SK-N-SH (cell line): ENCODE measurements at regions not wholly inside any gene's neighbourhood (a gene's known extent, or its start where the extent isn't known, plus 50 kb on each side); places are given as distances from the start of the nearest gene placed in this dataset.

Source experiments
- CTCF ChIA-PET: fragments of 300-600, 350-600 bp; formaldehyde crosslinking; extraction: SDS; loops from one replicate; lab custom pipeline; 2021; lab: Yijun Ruan, JAX
- POLR2A ChIA-PET: fragments of 350-600 bp; sonication (Branson Sonifier 250); formaldehyde crosslinking; extraction: SDS; loops from one replicate; lab custom pipeline; 2020; ENCODE audit warnings: antibody characterized with exemption, inconsistent platforms; lab: Yijun Ruan, JAX
- DNase-seq: peaks from one replicate; pipeline ENCODE4 v3.0.0; 2012
- H2AFZ ChIP-seq: fragments of 200-600 bp; sonication (generic); 2 replicates; pipeline ENCODE4 v1.8.1; 2016; ENCODE audit warnings: antibody characterized with exemption, mild to moderate bottlenecking, low read depth
- H3F3A ChIP-seq: fragments of 200-600 bp; sonication (generic); replicated peaks from 2 replicates; pipeline ENCODE3; 2016; ENCODE audit warnings: antibody characterized with exemption, mild to moderate bottlenecking; ENCODE audit not compliant: insufficient read depth
- H3K27ac ChIP-seq, 2 experiments: fragments of 200-500 bp in 1 of 2; fragments of 200-600 bp in 1 of 2; sonication (Bioruptor generic) in 1 of 2; sonication (generic), shearing (Covaris generic) in 1 of 2; 2 replicates each; pipeline versions ENCODE4 v1.5.1 to v1.6.1; 2014 to 2016; ENCODE audit warnings: low read depth in 2 of 2, inconsistent platforms in 1 of 2, low read length in 1 of 2, mild to moderate bottlenecking in 1 of 2, mixed read lengths in 1 of 2
- H3K27me3 ChIP-seq: fragments of 200-600 bp; sonication (generic), shearing (Covaris generic); 2 replicates; pipeline ENCODE4 v1.6.1; 2016; ENCODE audit warnings: mixed run types; ENCODE audit not compliant: insufficient read depth
- H3K36me3 ChIP-seq, 2 experiments: fragments of 200-500 bp in 1 of 2; fragments of 200-600 bp in 1 of 2; sonication (Bioruptor generic) in 1 of 2; sonication (generic) in 1 of 2; replicated peaks in 1 of 2; 2 replicates each; pipeline versions ENCODE3 to v1.5.1; 2014 to 2016; ENCODE audit warnings: low read length in 1 of 2, mild to moderate bottlenecking in 1 of 2; ENCODE audit not compliant: insufficient read depth in 2 of 2, control insufficient read depth in 1 of 2
- H3K4me1 ChIP-seq, 2 experiments: fragments of 200-500 bp in 1 of 2; fragments of 200-600 bp in 1 of 2; sonication (Bioruptor generic) in 1 of 2; sonication (generic), shearing (Covaris generic) in 1 of 2; 2 replicates each; pipeline versions ENCODE4 v1.5.1 to v1.6.1; 2014 to 2016; ENCODE audit warnings: low read depth in 1 of 2, low read length in 1 of 2, mixed run types in 1 of 2; ENCODE audit not compliant: insufficient read depth in 2 of 2, control insufficient read depth in 1 of 2
- H3K4me2 ChIP-seq: fragments of 200-600 bp; sonication (generic), shearing (Covaris generic); 2 replicates; pipeline ENCODE4 v1.6.1; 2017; ENCODE audit warnings: mixed run types
- H3K4me3 ChIP-seq, 2 experiments: fragments of 200-500 bp in 1 of 2; fragments of 200-600 bp in 1 of 2; sonication (Bioruptor generic) in 1 of 2; sonication (generic), shearing (Covaris generic) in 1 of 2; 2 replicates each; pipeline versions ENCODE4 v1.5.1 to v1.8.1; 2014 to 2016; ENCODE audit warnings: low read depth in 2 of 2, inconsistent platforms in 1 of 2, low read length in 1 of 2, mild to moderate bottlenecking in 1 of 2, mixed read lengths in 1 of 2, moderate library complexity in 1 of 2
- H3K79me2 ChIP-seq: fragments of 200-600 bp; sonication (generic); 2 replicates; pipeline ENCODE4 v1.8.1; 2017; ENCODE audit warnings: mild to moderate bottlenecking; ENCODE audit not compliant: insufficient read depth
- H3K9ac ChIP-seq: fragments of 200-600 bp; sonication (generic); 2 replicates; pipeline ENCODE4 v1.6.1; 2017; ENCODE audit warnings: mixed run types
- H3K9me2 ChIP-seq: fragments of 200-600 bp; sonication (generic); 2 replicates; pipeline ENCODE4 v1.6.1; 2017; ENCODE audit warnings: mixed run types
- H3K9me3 ChIP-seq: fragments of 200-600 bp; sonication (generic); 2 replicates; pipeline ENCODE4 v1.6.1; 2017; ENCODE audit warnings: mixed run types, mild to moderate bottlenecking, moderate library complexity
- H4K20me1 ChIP-seq: fragments of 200-600 bp; sonication (generic); 2 replicates; pipeline ENCODE4 v1.6.1; 2017; ENCODE audit warnings: mild to moderate bottlenecking, mixed run types; ENCODE audit not compliant: insufficient read depth
- CHD2 ChIP-seq: fragments of 150-350 bp; IDR thresholded peaks from 2 replicates; pipeline ENCODE4 v1.6.1; 2018; ENCODE audit warnings: low read length; ENCODE audit not compliant: partially characterized antibody
- FOSL2 ChIP-seq: IDR thresholded peaks from 2 replicates; pipeline ENCODE4 v1.4.0; 2012; ENCODE audit warnings: low read depth, mild to moderate bottlenecking, moderate library complexity, borderline replicate concordance
- FOXJ3 ChIP-seq: sonication (generic); formaldehyde crosslinking; IDR thresholded peaks from 2 replicates; pipeline ENCODE4 v1.5.1; 2020; ENCODE audit warnings: mild to moderate bottlenecking, missing genetic modification reagents
- FOXM1 ChIP-seq: IDR thresholded peaks from 2 replicates; pipeline ENCODE4 v1.4.0; 2012; ENCODE audit warnings: low read depth, mild to moderate bottlenecking
- GATA2 ChIP-seq: sonication (generic); formaldehyde crosslinking; IDR thresholded peaks from 2 replicates; pipeline ENCODE4 v1.5.0; 2020; ENCODE audit warnings: mild to moderate bottlenecking, missing genetic modification reagents
- IRF3 ChIP-seq: fragments of 150-350 bp; IDR thresholded peaks from 2 replicates; pipeline ENCODE4 v1.6.1; 2016; ENCODE audit warnings: mild to moderate bottlenecking, low read depth, low read length
- MEF2A ChIP-seq: IDR thresholded peaks from 2 replicates; pipeline ENCODE4 v1.4.0; 2012; ENCODE audit warnings: low read depth, borderline replicate concordance
- MXI1 ChIP-seq: IDR thresholded peaks from 2 replicates; pipeline ENCODE4 v1.6.1; 2012; ENCODE audit warnings: mild to moderate bottlenecking, low read depth, low read length, improper control_type of control experiment
- NFIC ChIP-seq: IDR thresholded peaks from 2 replicates; pipeline ENCODE4 v1.4.0; 2012; ENCODE audit warnings: borderline replicate concordance
- NRF1 ChIP-seq: IDR thresholded peaks from 2 replicates; pipeline ENCODE4 v1.6.1; 2012; ENCODE audit warnings: low read depth, mild to moderate bottlenecking, low read length
- RCOR1 ChIP-seq: fragments of 150-350 bp; IDR thresholded peaks from 2 replicates; pipeline ENCODE4 v1.6.1; 2017; ENCODE audit warnings: antibody characterized with exemption, low read length
- REST ChIP-seq: IDR thresholded peaks from 2 replicates; pipeline ENCODE4 v1.6.1; 2012; ENCODE audit warnings: mild to moderate bottlenecking, low read depth, low read length, moderate library complexity
- RFX5 ChIP-seq: IDR thresholded peaks from 2 replicates; pipeline ENCODE4 v1.6.1; 2012; ENCODE audit warnings: mild to moderate bottlenecking, improper control_type of control experiment, low read length
- RXRA ChIP-seq: IDR thresholded peaks from 2 replicates; pipeline ENCODE4 v1.4.0; 2012; ENCODE audit warnings: low read depth, mild to moderate bottlenecking, borderline replicate concordance
- TEAD4 ChIP-seq: IDR thresholded peaks from 2 replicates; pipeline ENCODE4 v1.4.0; 2012; ENCODE audit warnings: mild to moderate bottlenecking, borderline replicate concordance; ENCODE audit not compliant: insufficient read depth
- ZBTB33 ChIP-seq: IDR thresholded peaks from 2 replicates; pipeline ENCODE4 v1.4.0; 2012; ENCODE audit warnings: low read depth, borderline replicate concordance
- WGBS: methylation state at CpG from one replicate; pipeline ENCODE4 v1.1.6; 2017; ENCODE audit warnings: low lambda C conversion rate; 5-methylcytosine and 5-hydroxymethylcytosine counted together
- TF ChIP-seq, protein P1 (sequence below): fragments of 150-350 bp; IDR thresholded peaks from 2 replicates; pipeline ENCODE4 v1.6.1; 2017; ENCODE audit warnings: antibody characterized with exemption, low read length, low read depth, borderline replicate concordance
- TF ChIP-seq, protein P2 (sequence below): fragments of 200-600 bp; sonication (generic); IDR thresholded peaks from 2 replicates; pipeline ENCODE4 v1.6.1; 2017; ENCODE audit warnings: antibody characterized with exemption, mild to moderate bottlenecking, moderate library complexity
- TF ChIP-seq, protein P3 (sequence below): IDR thresholded peaks from 2 replicates; pipeline ENCODE4 v1.4.0; 2012; ENCODE audit warnings: low read depth, borderline replicate concordance

GRCh38 chr1:244221991-244222390 is 170.9 kb downstream of the ZBTB18 start (continued):
- TF ChIP-seq TEAD4, result no peak
- TF ChIP-seq RFX5, result no peak
- TF ChIP-seq REST, result no peak

GRCh38 chr1:244224487-244225430 is 173.7 kb downstream of the ZBTB18 start:
- H2AFZ ChIP-seq, result no peak overlapping the region
- no peaks in the 10 kb centered on the region for H3K36me3 ChIP-seq
- no peaks in the 10 kb centered on the region for H3K9me3 ChIP-seq
- H3K79me2 ChIP-seq, result no peaks in the 10 kb centered on the region
- H3F3A ChIP-seq, result no peaks in the 10 kb centered on the region
- no peak overlapping the region for H3K4me2 ChIP-seq
- H3K27me3 ChIP-seq, result no peaks in the 10 kb centered on the region
- H3K4me3 ChIP-seq, result no peak overlapping the region
- H3K9ac ChIP-seq, result no peak overlapping the region
- no peaks in the 10 kb centered on the region for H4K20me1 ChIP-seq
- H3K27ac ChIP-seq, result no peak overlapping the region
- ChIA-PET POLR2A (no interaction called here), CTCF (no interaction called here)
- peaks cover 0 to 5% of the 10 kb centered on the region in 2 experiments; a peak in 2 of 4 replicates for H3K4me1 ChIP-seq
- DNase-seq, result no peak
- 91% methylated on average over 11 of the region's 11 CpGs for WGBS
- H3K9me2 ChIP-seq, result no peaks in the 10 kb centered on the region
- TF ChIP-seq CHD2, result no peak
- TF ChIP-seq MEF2A, result no peak
- TF ChIP-seq TEAD4, result no peak
- no peak for TF ChIP-seq FOXM1
- TF ChIP-seq RCOR1, result no peak
- TF ChIP-seq, protein P1, sequence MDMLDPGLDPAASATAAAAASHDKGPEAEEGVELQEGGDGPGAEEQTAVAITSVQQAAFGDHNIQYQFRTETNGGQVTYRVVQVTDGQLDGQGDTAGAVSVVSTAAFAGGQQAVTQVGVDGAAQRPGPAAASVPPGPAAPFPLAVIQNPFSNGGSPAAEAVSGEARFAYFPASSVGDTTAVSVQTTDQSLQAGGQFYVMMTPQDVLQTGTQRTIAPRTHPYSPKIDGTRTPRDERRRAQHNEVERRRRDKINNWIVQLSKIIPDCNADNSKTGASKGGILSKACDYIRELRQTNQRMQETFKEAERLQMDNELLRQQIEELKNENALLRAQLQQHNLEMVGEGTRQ, result no peak
- TF ChIP-seq ZBTB33, result no peak
- no peak for TF ChIP-seq FOSL2
- no peak for TF ChIP-seq RXRA
- TF ChIP-seq NRF1, result no peak
- no peak for TF ChIP-seq IRF3
- TF ChIP-seq, protein P2, sequence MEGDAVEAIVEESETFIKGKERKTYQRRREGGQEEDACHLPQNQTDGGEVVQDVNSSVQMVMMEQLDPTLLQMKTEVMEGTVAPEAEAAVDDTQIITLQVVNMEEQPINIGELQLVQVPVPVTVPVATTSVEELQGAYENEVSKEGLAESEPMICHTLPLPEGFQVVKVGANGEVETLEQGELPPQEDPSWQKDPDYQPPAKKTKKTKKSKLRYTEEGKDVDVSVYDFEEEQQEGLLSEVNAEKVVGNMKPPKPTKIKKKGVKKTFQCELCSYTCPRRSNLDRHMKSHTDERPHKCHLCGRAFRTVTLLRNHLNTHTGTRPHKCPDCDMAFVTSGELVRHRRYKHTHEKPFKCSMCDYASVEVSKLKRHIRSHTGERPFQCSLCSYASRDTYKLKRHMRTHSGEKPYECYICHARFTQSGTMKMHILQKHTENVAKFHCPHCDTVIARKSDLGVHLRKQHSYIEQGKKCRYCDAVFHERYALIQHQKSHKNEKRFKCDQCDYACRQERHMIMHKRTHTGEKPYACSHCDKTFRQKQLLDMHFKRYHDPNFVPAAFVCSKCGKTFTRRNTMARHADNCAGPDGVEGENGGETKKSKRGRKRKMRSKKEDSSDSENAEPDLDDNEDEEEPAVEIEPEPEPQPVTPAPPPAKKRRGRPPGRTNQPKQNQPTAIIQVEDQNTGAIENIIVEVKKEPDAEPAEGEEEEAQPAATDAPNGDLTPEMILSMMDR, result no peak
- TF ChIP-seq NFIC, result no peak
- TF ChIP-seq GATA2 (CRISPR knock-in tag), result no peak
- TF ChIP-seq FOXJ3 (CRISPR knock-in tag), result no peak
- TF ChIP-seq MXI1, result no peak
- TF ChIP-seq, protein P3, sequence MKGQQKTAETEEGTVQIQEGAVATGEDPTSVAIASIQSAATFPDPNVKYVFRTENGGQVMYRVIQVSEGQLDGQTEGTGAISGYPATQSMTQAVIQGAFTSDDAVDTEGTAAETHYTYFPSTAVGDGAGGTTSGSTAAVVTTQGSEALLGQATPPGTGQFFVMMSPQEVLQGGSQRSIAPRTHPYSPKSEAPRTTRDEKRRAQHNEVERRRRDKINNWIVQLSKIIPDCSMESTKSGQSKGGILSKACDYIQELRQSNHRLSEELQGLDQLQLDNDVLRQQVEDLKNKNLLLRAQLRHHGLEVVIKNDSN, result no peak
